T47D (cell line): ENCODE measurements at regions not wholly inside any gene's neighbourhood (a gene's known extent, or its start where the extent isn't known, plus 50 kb on each side); places are given as distances from the start of the nearest gene placed in this dataset.
"Not testable (repeated sequence)": the region's sequence is repeated elsewhere in the genome, so short reads cannot be mapped to it uniquely, and the experiment has no call there.

Experiments
- DNase-seq, 2 experiments: peaks; one replicate each; pipeline versions ENCODE4 v3.0.0 to v3.0.0-alpha.2; 2011 to 2012; ENCODE audit warnings: low read depth in 1 of 2, low spot score in 1 of 2
- JUND ChIP-seq: IDR thresholded peaks from 2 replicates; pipeline ENCODE4 v1.6.1; 2012; ENCODE audit warnings: low read depth
- in situ Hi-C: cut with HindIII; loops from 2 replicates; pipeline ENCODE4 v1.10.0; 2016; ENCODE audit warnings: low sequenced_read_pairs, low pct_unique_long_range_greater_than_20kb

DNA sequence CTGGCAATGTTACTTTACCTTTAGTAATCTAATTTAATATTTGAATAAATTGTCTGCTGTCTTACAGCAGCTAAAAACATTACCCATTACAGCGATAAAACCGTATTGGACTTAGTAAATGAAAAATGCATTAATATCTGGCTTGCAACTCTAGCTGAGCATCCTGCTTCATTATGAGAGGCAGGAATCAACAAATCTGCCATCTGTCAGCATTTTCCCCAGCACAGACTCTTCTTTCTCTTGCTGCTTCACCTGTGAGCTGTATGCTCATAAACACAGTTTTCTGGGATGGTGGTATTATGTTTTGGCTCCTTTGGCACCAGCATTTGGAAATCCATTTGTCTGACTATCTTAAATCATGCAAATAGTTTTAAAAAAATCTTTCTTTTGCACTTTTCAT, 487.1 kb downstream of the KCNT2 start:
- in situ Hi-C loops: no loop called here
- no peak for DNase-seq
- TF ChIP-seq JUND: no peak

DNA sequence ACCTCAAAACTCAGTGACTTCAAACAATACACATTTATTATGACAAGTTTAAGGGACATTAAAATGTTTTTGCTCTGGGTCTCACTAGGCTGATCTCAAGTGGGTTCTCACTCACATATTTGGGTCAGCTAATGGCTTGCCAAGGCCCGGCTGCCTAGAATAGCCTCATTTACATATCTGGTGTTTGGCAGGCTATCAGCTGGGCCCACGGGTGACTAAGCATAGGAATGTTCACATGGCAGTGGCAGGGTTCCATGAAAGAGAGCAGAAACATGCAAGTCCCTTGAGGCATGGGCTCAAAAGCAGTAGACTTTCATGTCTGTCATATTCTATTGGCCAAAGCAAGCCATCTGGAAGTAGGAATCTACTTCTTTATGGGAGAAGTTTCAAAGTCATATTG, 492.6 kb downstream of the KCNT2 start:
- in situ Hi-C loops: no loop called here
- TF ChIP-seq JUND: no peak
- DNase-seq: no peak

- no peak for TF ChIP-seq JUND
- in situ Hi-C loops: no loop called here
- no peak for DNase-seq
Measured at GRCh38 chr1:196114193-196114592, 494.0 kb downstream of the KCNT2 start.

- DNase-seq, in situ Hi-C loops: not testable (repeated sequence)
Measured at GRCh38 chr1:196108990-196109389, 499.2 kb downstream of the KCNT2 start.

- in situ Hi-C loops: no loop called here
- DNase-seq: no peak
- no peak for TF ChIP-seq JUND
Measured at GRCh38 chr1:196105901-196106300, 502.3 kb downstream of the KCNT2 start.

DNA sequence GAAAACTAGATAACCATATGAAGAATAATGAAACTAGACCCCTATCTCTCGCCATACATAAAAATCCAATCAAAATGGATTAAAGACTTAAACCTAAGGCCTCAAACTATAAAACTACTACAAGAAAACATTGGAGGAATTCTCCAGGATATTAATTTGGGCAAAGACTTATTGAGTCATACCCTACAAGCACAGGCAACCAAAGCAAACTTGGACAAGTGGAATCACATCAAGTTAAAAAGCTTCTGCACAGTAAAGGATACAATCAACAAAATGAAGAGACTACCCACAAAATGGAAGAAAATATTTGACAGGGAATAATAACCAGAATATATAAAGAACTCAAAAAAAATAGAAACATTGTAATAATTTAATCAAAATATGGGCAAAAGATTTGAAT, 505.4 kb downstream of the KCNT2 start:
- DNase-seq: no peak
- no peak for TF ChIP-seq JUND
- in situ Hi-C loops: no loop called here

DNA sequence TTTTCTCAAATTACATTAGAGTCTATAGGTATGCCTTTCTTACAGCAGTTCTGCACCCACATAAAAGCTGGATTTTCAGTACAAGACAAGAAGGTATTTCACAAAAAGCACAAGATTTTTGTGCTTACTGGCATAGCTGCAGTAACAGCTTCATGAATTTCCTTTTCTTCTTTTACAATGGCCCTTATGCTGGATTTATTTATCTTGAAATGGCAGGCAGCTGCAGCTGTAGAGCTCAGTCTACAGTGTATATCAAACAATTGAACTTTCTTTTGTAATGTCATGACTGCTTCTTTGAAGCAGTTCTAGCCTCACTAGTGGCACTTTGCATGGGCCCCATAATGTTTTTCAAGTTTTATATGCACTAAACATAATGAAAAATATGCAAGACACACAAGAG, 510.2 kb downstream of the KCNT2 start:
- no peak for DNase-seq
- in situ Hi-C loops: no loop called here

GRCh38 chr1:196094821-196095220, 513.4 kb downstream of the KCNT2 start:
- in situ Hi-C loops: no loop called here
- no peak for TF ChIP-seq JUND
- no peak for DNase-seq

More for the DNA sequence above, 510.2 kb downstream of the KCNT2 start:
- no peak for TF ChIP-seq JUND

DNA sequence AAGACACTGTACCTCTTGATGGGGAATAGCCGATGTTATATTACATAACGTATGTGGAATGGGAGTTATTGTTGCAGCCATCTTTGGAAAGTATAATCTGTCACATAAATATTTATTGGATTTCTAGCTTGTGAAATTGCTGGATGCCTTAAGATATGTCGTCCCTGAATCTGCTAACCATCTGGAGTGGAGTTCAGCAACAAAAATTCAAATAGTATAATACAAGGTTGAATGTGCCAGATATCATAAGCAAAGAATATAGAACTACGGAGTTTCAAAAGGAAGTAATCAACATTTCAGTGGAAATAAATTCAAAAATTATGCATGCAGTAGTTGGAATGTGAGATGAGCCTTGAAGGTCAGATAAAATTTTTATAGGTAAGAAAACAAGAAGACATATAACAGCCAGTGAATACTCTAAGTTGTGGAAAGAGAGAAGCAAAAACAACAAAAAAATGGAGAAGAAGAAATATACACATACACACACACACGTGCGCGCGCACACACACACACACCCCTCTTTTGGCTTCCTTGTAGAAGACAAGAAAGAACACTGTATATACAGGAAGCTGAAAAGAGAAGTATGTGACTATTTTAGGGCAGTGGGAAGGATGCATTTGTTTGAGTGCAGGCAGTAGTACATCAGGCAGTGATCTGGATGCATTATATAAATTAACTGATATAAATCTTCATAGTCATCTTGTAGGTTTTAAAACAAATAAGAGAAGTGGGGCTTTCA, 516.7 kb downstream of the KCNT2 start:
- no peak for DNase-seq
- TF ChIP-seq JUND: no peak
- in situ Hi-C loops: no loop called here

- in situ Hi-C loops: no loop called here
- no peak for DNase-seq
- no peak for TF ChIP-seq JUND
Measured at GRCh38 chr1:196090226-196090625, 518.0 kb downstream of the KCNT2 start.

DNA sequence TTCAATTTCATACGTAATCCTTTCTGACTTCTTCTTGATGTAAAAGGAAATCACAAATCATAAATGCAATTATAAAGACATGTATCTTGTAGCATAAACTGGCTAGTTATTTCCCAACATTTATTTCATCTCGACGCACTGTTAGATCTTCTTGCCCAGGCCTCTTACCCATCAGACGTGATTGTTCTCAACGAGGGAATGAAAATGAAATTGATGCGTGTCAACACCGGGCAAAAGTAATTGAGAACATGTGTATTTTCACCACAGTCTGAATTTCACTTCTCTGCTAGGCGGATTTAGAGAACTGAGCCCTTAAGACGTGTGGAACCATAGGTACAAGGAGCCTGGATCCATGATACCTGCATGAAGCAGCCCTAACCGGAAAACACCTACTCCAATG, 519.7 kb downstream of the KCNT2 start:
- in situ Hi-C loops: no loop called here
- no peak for DNase-seq
- TF ChIP-seq JUND: no peak

- no peak for DNase-seq
- in situ Hi-C loops: no loop called here
Measured at GRCh38 chr1:196078691-196079090, 529.5 kb downstream of the KCNT2 start.

GRCh38 chr1:196075621-196076020, 532.6 kb downstream of the KCNT2 start:
- DNase-seq: no peak
- TF ChIP-seq JUND: no peak
- in situ Hi-C loops: no loop called here

More at GRCh38 chr1:196078691-196079090, 529.5 kb downstream of the KCNT2 start:
- no peak for TF ChIP-seq JUND

GRCh38 chr1:196074182-196074581, 534.1 kb downstream of the KCNT2 start:
- in situ Hi-C loops: no loop called here
- no peak for TF ChIP-seq JUND
- DNase-seq: no peak
